GM18499 (cell line): ENCODE measurements at regions not wholly inside any gene's neighbourhood (a gene's known extent, or its start where the extent isn't known, plus 50 kb on each side); places are given as distances from the start of the nearest gene placed in this dataset.
A peak's percentile ranks its signal among the peaks of the same experiment; 100 is the strongest.
"Not testable (repeated sequence)": the region's sequence is repeated elsewhere in the genome, so short reads cannot be mapped to it uniquely, and the experiment has no call there.

Experiments used
- ATAC-seq: cut with Tn5 transposase; IDR thresholded peaks from one replicate; pipeline ENCODE4 v1.9.1; 2021; ENCODE audit warnings: moderate number of reproducible peaks; ENCODE audit not compliant: insufficient read depth, unreplicated experiment

DNA sequence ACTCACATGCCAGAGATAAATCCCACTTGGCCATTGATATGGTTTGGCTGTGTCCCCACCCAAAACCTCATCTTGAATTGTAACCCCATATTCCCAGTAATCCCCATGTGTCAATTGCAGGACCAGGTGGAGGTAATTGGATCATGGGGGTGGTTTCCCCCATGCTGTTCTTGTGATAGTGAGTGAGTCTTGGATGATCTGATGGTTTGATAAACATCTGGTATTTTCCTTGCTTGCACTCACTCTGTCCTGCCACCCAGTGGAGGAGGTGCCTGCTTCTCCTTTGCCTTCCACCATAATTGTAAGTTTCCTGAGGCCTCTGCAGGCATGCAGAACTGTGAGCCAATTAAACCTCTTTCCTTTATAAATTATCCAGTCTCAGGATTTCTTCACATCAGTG, 50.4 kb upstream of the B3GAT2 start:
- not testable (repeated sequence) for ATAC-seq

DNA sequence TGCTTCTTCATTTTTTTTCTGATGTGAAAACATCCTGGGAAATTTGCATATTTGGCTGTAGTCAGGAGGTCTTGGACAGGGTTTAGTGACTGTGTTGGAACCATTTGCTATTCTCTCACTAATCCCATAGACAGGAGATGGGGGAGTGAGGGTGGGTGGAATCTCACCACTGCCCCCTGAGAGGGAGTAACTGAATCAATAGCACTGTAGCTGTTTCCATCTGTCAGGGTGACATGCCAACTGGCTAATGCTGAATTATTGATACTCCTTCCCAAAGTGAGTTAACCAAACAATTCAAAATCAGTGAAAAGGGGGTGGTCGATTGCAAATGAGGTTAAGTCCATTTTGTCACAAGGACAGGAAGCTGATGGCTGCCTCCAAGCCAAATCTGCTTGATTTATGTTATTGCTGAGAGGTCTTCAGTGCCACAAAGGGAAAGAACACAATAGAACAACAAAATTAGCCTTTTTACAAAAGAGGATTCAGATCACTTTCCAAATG, 55.1 kb upstream of the B3GAT2 start:
- no peak for ATAC-seq

GRCh38 chr6:71012866-71013469, 56.1 kb upstream of the B3GAT2 start:
- peak; percentile 64 for ATAC-seq

GRCh38 chr6:71015392-71015791, 58.5 kb upstream of the B3GAT2 start:
- no peak for ATAC-seq

GRCh38 chr6:71028236-71028876, 71.5 kb upstream of the B3GAT2 start:
- ATAC-seq = no peak

DNA sequence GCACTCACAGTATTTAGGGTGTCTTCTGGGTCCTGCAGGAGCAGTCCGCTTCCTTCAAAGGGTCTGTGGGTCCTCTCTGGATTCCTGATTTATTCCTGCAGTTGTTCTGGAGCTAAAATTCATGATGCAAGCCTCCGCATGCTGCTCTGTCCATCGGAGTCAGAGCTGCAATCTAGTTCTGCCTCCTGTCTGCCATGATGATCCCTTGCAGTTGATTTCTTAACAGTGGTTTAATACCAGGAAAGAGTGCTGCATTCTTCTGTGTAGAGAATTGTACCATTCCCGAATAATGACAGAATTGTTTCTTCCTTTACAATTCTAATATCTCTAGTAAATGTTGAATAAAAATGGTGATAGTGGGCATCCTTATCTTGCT, 72.0 kb upstream of the B3GAT2 start:
- ATAC-seq = no peak

DNA sequence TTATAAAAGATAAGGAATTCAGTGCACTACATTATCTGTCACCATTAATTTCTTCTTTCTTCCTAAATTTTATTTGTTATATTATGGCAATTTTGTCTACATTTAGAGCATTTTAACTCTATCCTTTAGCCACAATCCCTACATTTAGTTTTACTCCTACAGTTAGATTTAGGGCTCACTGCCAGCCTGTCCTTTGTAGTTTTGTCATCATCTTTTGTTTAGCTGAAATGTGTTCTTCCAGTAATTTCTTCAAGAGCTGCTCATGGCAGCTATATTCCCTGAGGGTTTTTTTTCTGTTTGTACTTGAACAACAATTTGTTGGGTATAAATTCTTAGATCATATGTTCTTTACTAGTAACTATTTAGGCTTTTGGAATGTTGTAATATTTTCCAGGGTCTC, 72.7 kb upstream of the B3GAT2 start:
- no peak for ATAC-seq

DNA sequence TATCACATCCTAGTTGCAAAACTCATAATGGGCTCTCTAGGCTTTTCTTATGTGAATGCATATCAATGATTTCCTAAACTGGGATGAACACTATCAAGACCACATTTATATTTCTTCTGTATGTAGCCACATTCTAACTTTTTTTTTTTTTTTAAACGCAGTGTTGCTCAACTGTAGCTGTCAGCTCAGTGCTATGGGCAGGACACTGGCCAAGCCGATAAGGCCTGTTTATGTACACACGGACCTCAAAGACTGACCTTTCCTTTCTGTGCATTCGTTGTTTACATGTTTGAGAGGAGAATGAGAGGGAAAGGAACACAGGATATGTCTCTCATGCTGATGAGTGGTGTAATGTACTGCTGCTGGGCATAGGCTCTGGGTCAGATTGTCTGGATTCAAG, 75.1 kb upstream of the B3GAT2 start:
- ATAC-seq = no peak

DNA sequence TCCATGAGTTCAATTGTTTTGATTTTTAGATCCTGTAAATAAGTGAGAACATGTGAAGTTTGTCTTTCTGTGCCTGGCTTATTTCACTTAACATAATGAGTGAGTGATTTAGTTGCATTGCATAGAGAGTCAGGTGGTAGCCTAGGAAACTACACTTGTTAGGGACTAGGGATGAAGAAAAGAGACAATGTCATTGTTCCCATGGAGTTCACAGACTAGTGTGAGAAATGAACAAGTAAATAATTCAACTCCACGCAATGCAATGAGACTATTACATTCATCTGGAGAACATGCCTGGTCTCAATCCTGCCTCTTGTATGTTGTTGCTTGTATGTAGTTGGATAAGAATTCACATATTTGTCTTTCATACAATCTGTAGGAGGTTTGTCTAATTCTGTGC, 76.3 kb upstream of the B3GAT2 start:
- ATAC-seq = no peak

DNA sequence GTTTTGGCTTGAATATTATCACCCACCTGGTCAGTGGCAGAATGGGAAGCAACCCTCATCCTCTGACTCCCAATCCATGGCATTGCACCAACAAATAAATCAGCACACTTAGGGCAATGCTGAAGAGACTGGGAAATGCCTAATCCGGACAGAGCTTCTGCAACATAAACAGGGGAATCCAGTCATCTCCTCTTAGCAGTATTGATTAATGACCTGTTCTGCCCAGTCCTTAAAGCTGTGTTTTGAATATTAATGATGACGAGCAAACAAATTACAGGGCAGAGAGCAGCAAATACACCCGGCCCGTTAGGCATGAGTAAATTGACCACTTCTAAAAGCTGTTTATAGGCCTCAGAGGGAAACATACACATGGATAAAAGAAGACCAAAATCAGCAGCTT, 77.0 kb upstream of the B3GAT2 start:
- ATAC-seq = no peak

DNA sequence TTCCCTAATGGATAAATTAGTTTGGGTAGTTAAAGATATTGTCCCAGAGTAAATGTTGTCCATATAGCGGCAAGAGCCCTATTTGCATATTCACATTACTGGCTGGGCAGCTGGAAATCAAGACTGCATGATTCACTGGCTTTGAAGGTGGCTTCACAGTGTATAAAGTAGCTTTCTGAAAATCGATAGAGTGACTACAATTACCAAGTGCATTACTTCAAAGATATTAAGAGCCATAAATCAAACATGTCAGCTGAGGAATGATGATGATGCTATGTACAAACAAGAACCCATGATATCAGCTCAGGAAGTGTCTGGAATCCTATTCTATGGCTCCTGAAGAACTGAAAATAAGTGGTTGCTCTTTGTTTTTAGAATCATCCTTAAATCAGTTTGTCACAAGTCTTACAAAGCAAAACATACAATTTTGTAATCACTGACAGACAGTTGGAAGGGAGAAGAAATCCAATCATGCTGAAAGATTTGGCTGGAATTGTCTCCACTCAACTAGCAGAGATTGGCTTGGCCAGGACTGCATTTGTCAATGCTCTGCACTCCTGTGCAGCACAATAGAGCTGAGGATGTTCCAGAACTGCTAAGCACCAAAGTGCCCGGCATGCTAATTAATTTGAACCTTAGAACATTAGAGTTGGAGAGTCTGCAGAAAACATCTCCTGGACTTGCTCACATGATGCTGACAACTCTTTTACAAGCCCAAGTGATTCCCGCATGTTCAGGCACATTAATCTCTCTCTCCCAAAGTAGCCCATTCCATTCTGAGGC, 77.9 kb upstream of the B3GAT2 start:
- no peak for ATAC-seq

- ATAC-seq = no peak
Observed at GRCh38 chr6:71035871-71036270, 79.0 kb upstream of the B3GAT2 start.

DNA sequence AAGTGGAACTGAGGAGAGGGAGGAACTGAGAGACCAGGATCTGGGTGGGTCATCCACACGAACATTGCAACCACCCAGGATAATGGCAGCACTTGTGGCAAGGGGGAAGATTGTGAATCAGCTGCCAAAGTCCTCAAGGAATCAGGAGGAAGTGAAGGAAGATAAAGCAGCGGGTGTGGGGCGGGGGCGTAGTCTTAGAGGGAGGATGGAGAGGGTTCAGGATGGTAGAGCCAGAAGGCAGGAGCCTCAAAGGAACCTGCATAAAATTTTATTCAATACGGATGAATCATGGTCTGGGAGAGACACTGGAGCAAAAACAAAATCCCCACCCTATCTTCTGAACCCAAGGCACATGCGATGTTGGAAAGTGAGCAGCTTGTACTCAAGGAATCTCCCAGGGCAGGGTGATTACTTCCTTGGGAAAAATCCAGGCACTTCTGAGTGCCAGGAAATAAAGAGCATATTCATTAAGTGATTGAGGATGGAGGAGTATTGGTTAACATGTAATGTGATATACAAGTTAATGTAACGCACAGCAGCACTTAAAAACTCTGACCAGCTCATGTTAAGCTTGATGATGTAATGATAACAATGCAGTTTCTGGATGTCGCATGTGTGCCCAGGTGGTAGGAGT, 82.0 kb upstream of the B3GAT2 start:
- no peak for ATAC-seq

GRCh38 chr6:71040043-71040442, 83.2 kb upstream of the B3GAT2 start:
- no peak for ATAC-seq

DNA sequence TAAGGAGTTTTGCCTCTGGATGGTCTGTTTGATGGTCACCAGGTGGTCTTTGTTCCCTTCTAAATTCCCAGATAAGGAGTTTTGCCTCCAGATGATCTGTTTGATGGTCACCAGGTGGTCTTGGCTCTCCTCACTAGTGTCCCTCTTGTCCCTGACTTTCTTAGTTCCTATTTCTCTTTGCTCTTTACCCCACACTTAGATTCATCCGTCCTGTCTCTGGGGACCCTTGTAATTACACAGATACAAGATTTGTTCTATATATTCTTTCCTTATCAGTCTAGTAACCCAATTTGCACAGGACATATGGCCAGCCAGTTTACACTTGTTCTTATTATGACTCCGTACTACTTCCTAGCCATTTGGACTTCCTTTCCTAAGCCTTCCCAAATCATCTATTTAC, 84.0 kb upstream of the B3GAT2 start:
- no peak for ATAC-seq

DNA sequence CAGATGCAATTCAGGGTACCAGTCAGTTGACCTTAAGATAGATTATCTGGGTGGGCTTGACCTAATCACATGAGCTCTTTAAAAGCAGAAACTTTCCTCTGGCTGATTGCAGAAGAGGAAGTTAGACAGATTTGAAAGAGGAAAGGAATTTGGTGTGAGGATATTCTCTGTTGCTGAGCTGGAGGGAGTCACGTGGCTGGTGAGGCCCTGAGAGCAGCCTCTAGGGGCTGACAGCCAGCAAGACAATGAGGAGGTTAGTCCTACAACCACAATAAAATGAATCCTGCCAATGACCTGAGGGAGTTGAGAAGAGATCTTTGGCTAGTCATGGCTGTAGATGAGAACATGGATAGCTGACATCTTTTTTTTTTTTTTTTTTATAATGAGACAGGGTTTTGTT, 87.0 kb upstream of the B3GAT2 start:
- ATAC-seq = peak; percentile 66

DNA sequence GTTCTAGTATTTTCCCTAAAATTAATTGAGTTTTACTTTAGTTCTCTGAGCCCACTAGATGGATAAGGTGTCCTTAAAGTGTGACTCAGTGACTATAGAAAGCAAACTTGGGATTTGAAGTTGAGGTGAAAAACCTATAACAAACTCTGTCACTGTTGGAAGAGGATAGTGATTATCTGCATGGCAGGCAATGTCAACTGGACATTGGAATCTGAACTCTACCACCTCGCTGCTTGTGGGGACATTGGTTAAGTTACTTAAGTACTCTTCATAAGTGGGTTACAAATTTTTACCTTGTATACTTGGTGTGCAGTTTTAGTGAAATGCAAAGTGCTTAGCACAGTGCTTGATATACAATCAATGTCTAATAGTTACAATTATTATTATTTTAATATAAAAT, 87.9 kb upstream of the B3GAT2 start:
- ATAC-seq = no peak

- no peak for ATAC-seq
Observed at GRCh38 chr6:71045296-71045695, 88.4 kb upstream of the B3GAT2 start.

- no peak for ATAC-seq
Observed at GRCh38 chr6:71047417-71047816, 90.6 kb upstream of the B3GAT2 start.

DNA sequence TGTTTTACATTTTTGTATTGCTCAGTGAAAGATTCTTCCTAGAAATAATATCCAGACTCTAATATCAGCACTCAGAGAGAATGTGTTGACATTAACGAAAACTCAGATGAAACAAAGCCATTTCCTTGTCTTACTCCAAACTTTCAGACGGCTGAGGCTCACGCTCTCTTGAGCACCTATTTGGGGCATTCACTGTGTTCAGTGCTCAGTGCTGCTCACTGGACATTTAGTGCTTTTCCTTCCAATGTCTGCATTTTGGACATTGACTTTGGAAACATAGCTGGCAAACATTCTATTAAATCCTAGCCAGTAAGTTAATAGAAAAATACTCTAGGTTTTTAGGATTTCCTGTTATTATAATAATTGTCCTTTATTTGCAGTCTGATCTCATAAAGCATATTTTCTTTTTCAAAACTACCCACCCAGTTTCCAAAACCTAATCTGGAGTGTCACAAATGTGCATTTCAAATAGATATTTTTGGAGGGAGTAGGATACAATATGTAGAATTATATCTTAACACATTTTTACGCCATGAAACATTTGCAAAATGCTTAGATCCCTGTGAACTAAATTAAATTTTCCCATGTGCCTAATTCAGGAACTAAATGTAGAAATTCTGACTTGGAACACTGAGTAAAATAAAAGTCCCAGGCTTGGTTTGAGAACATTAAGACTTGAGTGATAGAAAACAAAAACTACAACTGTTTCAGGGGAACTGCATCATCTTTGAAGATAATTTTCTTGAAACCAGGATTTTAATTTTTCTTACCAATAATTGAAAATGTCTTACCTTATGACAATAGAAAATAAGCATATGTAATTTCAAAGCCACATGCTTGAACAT, 91.7 kb upstream of the B3GAT2 start:
- no peak for ATAC-seq
